Testis (tissue), 2 donors: ENCODE measurements at regions not wholly inside any gene's neighbourhood (a gene's known extent, or its start where the extent isn't known, plus 50 kb on each side); places are given as distances from the start of the nearest gene placed in this dataset.

ENCODE experiments used
- DNase-seq: peaks from one replicate; pipeline ENCODE4 v3.0.0-alpha.2; 2019
- H3K27ac ChIP-seq, 2 donors: fragments of 200-600 bp; sonication (generic); one replicate each; pipeline ENCODE4 v1.5.1; 2019
- H3K27me3 ChIP-seq: fragments of 200-600 bp; sonication (generic); one replicate; pipeline ENCODE4 v1.5.1; 2019
- H3K36me3 ChIP-seq: fragments of 200-600 bp; sonication (generic); one replicate; pipeline ENCODE4 v1.5.1; 2017; ENCODE audit warnings: low read depth; ENCODE audit errors: missing control alignments
- H3K4me1 ChIP-seq: fragments of 200-600 bp; sonication (generic); one replicate; pipeline ENCODE4 v1.5.1; 2019
- H3K4me3 ChIP-seq, 2 donors: fragments of 200-600 bp; sonication (generic); one replicate each; pipeline ENCODE4 v1.5.1; 2017 to 2019
- H3K9me3 ChIP-seq: fragments of 200-600 bp; sonication (generic); one replicate; pipeline ENCODE4 v1.5.1; 2017
- POLR2A ChIP-seq: fragments of 450-650 bp; IDR thresholded peaks from one replicate; pipeline ENCODE4 v1.6.1; 2017; ENCODE audit warnings: antibody characterized with exemption, mild to moderate bottlenecking, moderate library complexity
- WGBS, 2 donors: methylation state at CpG; one replicate each; pipeline ENCODE4 v1.1.5; 2018; 5-methylcytosine and 5-hydroxymethylcytosine counted together
- intact Hi-C: fragments of 100-400 bp; cut with DNase I; formaldehyde crosslinking; loops from one replicate; pipeline ENCODE4 v1.15.1; 2023; ENCODE audit warnings: low total_unique reads
- TF ChIP-seq, protein P1 (sequence below), 3 experiments: fragments of 450-650 bp in 2 of 3; fragments of 200-600 bp in 1 of 3; sonication (generic) in 1 of 3; IDR thresholded peaks; one replicate each; pipeline ENCODE4 v1.5.1; 2016 to 2019; ENCODE audit warnings: antibody characterized with exemption in 3 of 3, mild to moderate bottlenecking in 2 of 3, moderate library complexity in 1 of 3

DNA sequence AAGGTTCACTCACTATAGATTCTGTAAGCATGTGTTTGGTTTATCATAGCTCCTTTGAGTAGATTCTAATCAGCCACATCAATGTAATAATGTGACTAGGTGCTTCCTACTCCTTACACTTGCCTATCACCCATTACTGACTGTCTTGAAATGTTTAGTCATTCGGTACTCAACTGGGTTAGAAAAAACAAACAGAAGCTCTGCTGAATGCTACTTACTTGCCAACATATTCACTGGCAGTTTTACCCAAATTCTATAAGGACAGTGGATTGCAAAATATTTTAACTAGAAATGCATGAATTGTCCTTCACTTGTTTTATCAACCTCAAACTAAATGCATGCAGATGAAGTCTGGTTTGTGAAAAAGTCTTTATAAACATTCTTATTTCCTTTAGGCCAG lies 352.1 kb upstream of the ALCAM start:
- H3K27me3 ChIP-seq = no peaks in the 10 kb centered on the region
- H3K27ac ChIP-seq = no peak overlapping the region
- H3K4me1 ChIP-seq = no peaks in the 10 kb centered on the region
- intact Hi-C loops = no loop called here
- H3K4me3 ChIP-seq = no peak overlapping the region
- H3K36me3 ChIP-seq = no peaks in the 10 kb centered on the region
- no peak for DNase-seq
- 79 to 88% methylated on average over 1 of the region's 1 CpG for WGBS, 2 donors
- H3K9me3 ChIP-seq = no peaks in the 10 kb centered on the region
- TF ChIP-seq POLR2A = no peak
- TF ChIP-seq, protein P1, sequence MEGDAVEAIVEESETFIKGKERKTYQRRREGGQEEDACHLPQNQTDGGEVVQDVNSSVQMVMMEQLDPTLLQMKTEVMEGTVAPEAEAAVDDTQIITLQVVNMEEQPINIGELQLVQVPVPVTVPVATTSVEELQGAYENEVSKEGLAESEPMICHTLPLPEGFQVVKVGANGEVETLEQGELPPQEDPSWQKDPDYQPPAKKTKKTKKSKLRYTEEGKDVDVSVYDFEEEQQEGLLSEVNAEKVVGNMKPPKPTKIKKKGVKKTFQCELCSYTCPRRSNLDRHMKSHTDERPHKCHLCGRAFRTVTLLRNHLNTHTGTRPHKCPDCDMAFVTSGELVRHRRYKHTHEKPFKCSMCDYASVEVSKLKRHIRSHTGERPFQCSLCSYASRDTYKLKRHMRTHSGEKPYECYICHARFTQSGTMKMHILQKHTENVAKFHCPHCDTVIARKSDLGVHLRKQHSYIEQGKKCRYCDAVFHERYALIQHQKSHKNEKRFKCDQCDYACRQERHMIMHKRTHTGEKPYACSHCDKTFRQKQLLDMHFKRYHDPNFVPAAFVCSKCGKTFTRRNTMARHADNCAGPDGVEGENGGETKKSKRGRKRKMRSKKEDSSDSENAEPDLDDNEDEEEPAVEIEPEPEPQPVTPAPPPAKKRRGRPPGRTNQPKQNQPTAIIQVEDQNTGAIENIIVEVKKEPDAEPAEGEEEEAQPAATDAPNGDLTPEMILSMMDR (IDR thresholded peaks at IDR 0.05) = no peak

GRCh38 chr3:105022813-105023212 lies 343.9 kb upstream of the ALCAM start:
- no peaks in the 10 kb centered on the region for H3K9me3 ChIP-seq
- no peaks in the 10 kb centered on the region for H3K4me1 ChIP-seq
- no peak overlapping the region for H3K4me3 ChIP-seq
- H3K36me3 ChIP-seq = no peaks in the 10 kb centered on the region
- H3K27ac ChIP-seq = no peak overlapping the region
- no peak for DNase-seq
- TF ChIP-seq, protein P1 (IDR thresholded peaks at IDR 0.05) = no peak
- TF ChIP-seq POLR2A = no peak
- whole genome bisulfite sequencing, 2 donors = 81 to 95% methylated on average over 2 of the region's 2 CpGs
- no peaks in the 10 kb centered on the region for H3K27me3 ChIP-seq
- intact Hi-C loops = no loop called here

GRCh38 chr3:105030211-105030610 lies 336.5 kb upstream of the ALCAM start:
- no peaks in the 10 kb centered on the region for H3K4me1 ChIP-seq
- WGBS, 2 donors = 75 to 88% methylated on average over 1 of the region's 1 CpG
- TF ChIP-seq POLR2A = no peak
- TF ChIP-seq, protein P1 (IDR thresholded peaks at IDR 0.05) = no peak

GRCh38 chr3:105032541-105032940 lies 334.2 kb upstream of the ALCAM start:
- no peak for TF ChIP-seq POLR2A
- no peak for DNase-seq
- H3K27ac ChIP-seq = no peak overlapping the region
- no peaks in the 10 kb centered on the region for H3K36me3 ChIP-seq
- no peaks in the 10 kb centered on the region for H3K9me3 ChIP-seq
- WGBS, 2 donors = 80 to 83% methylated on average over 5 of the region's 5 CpGs
- H3K4me3 ChIP-seq = no peak overlapping the region
- H3K27me3 ChIP-seq = no peaks in the 10 kb centered on the region
- H3K4me1 ChIP-seq = no peaks in the 10 kb centered on the region
- intact Hi-C loops = no loop called here

More at GRCh38 chr3:105030211-105030610, 336.5 kb upstream of the ALCAM start:
- Histone ChIP-seq H3K4me3 (no peak overlapping the region), H3K9me3 (no peaks in the 10 kb centered on the region), H3K27me3 (no peaks in the 10 kb centered on the region), H3K27ac (no peak overlapping the region), H3K36me3 (no peaks in the 10 kb centered on the region)
- intact Hi-C loops = no loop called here
- no peak for DNase-seq

DNA sequence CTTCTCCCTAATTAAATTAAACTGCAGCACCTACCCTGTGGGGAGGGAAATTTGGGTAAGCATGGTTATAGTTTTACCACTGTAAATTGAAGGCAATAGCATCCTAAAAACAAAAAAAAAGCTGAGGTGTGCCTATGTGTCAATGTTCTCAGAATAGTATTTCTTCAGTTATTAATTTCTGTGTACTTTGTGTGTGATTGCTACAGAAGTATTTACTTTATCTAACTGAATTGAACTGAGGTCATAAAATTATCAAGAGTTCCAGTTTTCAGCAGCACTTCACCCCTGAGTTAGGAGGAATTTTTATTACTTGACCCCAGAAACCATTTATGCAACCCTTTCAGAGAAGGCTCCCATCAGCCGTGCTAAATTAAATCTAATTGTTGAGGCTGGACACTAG lies 333.6 kb upstream of the ALCAM start:
- Histone ChIP-seq H3K4me1 (no peaks in the 10 kb centered on the region), H3K4me3 (no peak overlapping the region), H3K27me3 (no peaks in the 10 kb centered on the region), H3K27ac (no peak overlapping the region), H3K36me3 (no peaks in the 10 kb centered on the region), H3K9me3 (no peaks in the 10 kb centered on the region)
- intact Hi-C loops = no loop called here
- TF ChIP-seq, protein P1 (IDR thresholded peaks at IDR 0.05) = no peak
- no peak for TF ChIP-seq POLR2A
- no peak for DNase-seq
- 67 to 89% methylated on average over 1 of the region's 1 CpG for WGBS, 2 donors
